GM18868 (cell line): ENCODE measurements at regions not wholly inside any gene's neighbourhood (a gene's known extent, or its start where the extent isn't known, plus 50 kb on each side); places are given as distances from the start of the nearest gene placed in this dataset.
"Not testable (repeated sequence)": the region's sequence is repeated elsewhere in the genome, so short reads cannot be mapped to it uniquely, and the experiment has no call there.

Experiments used
- ATAC-seq: cut with Tn5 transposase; IDR thresholded peaks from one replicate; pipeline ENCODE4 v1.9.1; 2021; ENCODE audit warnings: mild to moderate bottlenecking, moderate library complexity; ENCODE audit not compliant: unreplicated experiment

GRCh38 chrX:52261125-52261462 lies 76.4 kb downstream of the MAGED4 start:
- ATAC-seq: peak; percentile 1

- peak; percentile 99 for ATAC-seq
Observed at GRCh38 chrX:52261463-52262194, 76.9 kb downstream of the MAGED4 start.

DNA sequence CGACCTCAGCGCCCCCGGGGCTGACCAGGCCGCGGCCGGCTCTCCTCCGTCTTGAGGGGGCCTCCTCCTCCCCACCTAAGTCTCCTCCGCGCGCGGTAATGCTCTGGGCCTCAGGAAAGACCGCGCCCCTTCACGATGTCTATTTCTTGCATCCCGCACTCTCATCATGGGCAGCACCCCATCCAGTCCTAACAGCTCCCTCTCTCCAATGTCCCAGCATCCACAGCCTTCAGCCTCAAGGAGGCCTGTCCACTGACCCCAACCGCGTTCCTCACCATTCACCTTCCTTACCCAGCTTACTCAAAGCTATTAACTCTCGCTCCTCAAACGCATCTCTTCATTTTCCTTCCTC lies 77.5 kb downstream of the MAGED4 start:
- ATAC-seq: peak; percentile 11

DNA sequence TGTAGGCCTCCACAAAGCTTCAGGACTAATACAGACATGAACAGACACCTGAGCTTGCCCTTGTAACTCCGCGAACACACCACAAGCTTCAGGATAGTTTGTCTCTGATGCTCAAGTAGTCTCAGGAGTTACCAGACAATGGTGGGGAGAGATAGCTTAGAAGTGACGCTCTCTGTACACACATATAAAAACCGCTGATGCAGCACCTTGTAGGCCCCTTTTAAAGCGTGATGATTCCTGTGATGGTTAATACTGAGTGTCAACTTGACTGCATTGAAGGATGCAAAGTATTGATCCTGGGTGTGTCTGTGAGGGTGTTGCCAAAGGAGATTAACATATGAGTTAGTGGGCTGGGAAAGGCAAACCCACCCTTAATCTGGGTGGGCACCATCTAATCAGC lies 78.7 kb downstream of the MAGED4 start:
- ATAC-seq: no peak

GRCh38 chrX:52265713-52266112 lies 81.0 kb downstream of the MAGED4 start:
- ATAC-seq: no peak

DNA sequence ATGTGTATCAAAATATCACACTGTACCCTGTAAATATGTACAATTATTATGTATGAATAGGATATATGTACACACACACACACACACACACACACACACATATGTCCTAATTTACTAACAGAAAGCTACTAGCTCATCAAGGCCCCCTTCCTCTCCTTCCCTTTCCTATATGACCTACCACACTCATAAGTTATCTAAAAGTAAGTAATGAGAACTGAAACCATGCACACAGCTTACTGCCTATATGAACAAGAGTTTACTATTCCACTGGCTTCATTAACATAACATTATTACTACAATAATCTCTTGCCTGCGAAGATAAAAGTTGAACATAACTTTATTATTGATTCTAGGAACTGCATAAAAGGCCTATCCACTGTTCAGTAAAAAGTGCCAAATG lies 83.8 kb downstream of the MAGED4 start:
- not testable (repeated sequence) for ATAC-seq

GRCh38 chrX:52270453-52271116 lies 85.9 kb downstream of the MAGED4 start:
- no peak for ATAC-seq

GRCh38 chrX:52271206-52271605 lies 86.5 kb downstream of the MAGED4 start:
- no peak for ATAC-seq

DNA sequence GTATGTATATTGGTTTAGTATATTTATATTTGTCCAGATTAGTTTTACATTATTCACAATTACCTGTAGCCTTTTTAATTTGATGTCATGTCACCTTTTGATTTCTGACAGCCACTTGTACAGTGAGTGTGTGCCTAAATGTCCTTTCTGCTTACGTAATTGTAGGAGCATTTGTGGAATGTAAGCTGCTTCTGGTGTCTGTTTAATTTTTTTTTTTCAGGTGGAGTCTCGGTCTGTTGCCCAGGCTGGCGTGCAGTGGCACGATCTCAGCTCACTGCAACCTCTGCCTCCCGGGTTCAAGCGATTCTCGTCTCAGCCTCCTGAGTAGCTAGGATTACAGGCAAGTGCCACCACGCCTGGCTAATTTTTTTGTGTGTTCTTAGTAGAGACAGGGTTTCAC lies 91.2 kb upstream of the XAGE2 start:
- no peak for ATAC-seq

- no peak for ATAC-seq
Observed at GRCh38 chrX:52280812-52281211, 88.0 kb upstream of the XAGE2 start.

DNA sequence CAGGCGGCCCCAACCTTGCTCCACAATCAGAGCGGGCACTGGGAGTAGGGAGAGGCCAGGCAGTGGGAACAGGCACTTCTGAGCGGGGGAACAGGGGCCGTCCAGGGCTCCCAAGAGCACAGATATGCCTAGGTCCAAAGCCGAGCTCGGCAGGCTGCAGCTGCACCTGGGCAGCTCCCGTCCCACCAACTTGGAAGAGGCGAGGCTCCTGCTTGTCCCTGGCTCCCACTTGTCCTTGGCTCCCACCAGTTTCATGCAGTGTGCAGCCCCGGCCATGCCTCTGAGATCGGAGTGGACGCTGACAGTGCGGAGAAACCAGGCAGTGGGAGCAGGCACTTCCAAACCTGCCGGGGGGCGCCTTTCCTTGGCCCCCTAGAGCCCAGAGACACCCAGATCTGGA lies 84.0 kb upstream of the XAGE2 start:
- ATAC-seq: no peak

- ATAC-seq: not testable (repeated sequence)
Observed at GRCh38 chrX:52298968-52299367, 69.9 kb upstream of the XAGE2 start.

DNA sequence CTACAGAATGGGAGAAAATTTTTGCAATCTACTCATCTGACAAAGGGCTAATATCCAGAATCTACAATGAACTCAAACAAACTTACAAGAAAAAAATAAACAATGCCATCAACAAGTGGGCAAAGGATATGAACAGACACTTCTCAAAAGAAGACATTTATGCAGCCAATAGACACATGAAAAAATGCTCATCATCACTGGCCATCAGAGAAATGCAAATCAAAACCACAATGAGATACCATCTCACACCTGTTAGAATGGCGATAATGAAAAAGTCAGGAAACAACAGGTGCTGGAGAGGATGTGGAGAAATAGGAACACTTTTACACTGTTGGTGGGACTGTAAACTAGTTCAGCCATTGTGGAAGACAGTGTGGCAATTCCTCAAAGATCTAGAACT lies 60.3 kb upstream of the XAGE2 start:
- not testable (repeated sequence) for ATAC-seq
